Fibroblast of lung (primary cell): ENCODE measurements at regions not wholly inside any gene's neighbourhood (a gene's known extent, or its start where the extent isn't known, plus 50 kb on each side); places are given as distances from the start of the nearest gene placed in this dataset.
"Not testable (repeated sequence)": the region's sequence is repeated elsewhere in the genome, so short reads cannot be mapped to it uniquely, and the experiment has no call there.

Source experiments
- DNase-seq, 2 donors: peaks; one replicate each; pipeline versions ENCODE4 v3.0.0 to v3.0.0-alpha.2; 2010; ENCODE audit warnings: low read depth in 2 of 2
- H2AFZ ChIP-seq: 2 replicates; pipeline ENCODE4 v1.5.1; 2012; ENCODE audit warnings: low read length, control low read depth, inconsistent platforms
- H3K27ac ChIP-seq: 2 replicates; pipeline ENCODE4 v1.5.1; 2011; ENCODE audit warnings: low read length, control low read depth; ENCODE audit not compliant: insufficient read depth
- H3K27me3 ChIP-seq: 2 replicates; pipeline ENCODE4 v1.5.1; 2011; ENCODE audit warnings: mild to moderate bottlenecking, low read length; ENCODE audit not compliant: control insufficient read depth, insufficient read depth
- H3K36me3 ChIP-seq: 2 replicates; pipeline ENCODE4 v1.5.1; 2011; ENCODE audit warnings: low read length; ENCODE audit not compliant: control insufficient read depth, insufficient read depth
- H3K4me1 ChIP-seq: 2 replicates; pipeline ENCODE4 v1.5.1; 2011; ENCODE audit warnings: low read length; ENCODE audit not compliant: control insufficient read depth, insufficient read depth; ENCODE audit errors: extremely low read depth
- H3K4me2 ChIP-seq: 2 replicates; pipeline ENCODE4 v1.5.1; 2011; ENCODE audit warnings: low read length, control low read depth; ENCODE audit not compliant: insufficient read depth; ENCODE audit errors: extremely low read depth
- H3K4me3 ChIP-seq, 4 experiments: fragments of 200-600 bp in 1 of 4; sonication (generic) in 1 of 4; replicated peaks in 1 of 4; 2 replicates each; pipeline ENCODE4 v1.5.1; 2011 to 2016; ENCODE audit warnings: low read length in 4 of 4, low read depth in 3 of 4, mild to moderate bottlenecking in 3 of 4, control low read depth in 2 of 4, inconsistent platforms in 1 of 4, mixed read lengths in 1 of 4; ENCODE audit not compliant: insufficient read depth in 1 of 4; ENCODE audit errors: control extremely low read depth in 1 of 4
- H3K79me2 ChIP-seq: 2 replicates; pipeline ENCODE4 v1.5.1; 2012; ENCODE audit warnings: mild to moderate bottlenecking, low read length, inconsistent platforms; ENCODE audit not compliant: control insufficient read depth, insufficient read depth
- H3K9ac ChIP-seq: 2 replicates; pipeline ENCODE4 v1.5.1; 2011; ENCODE audit warnings: mild to moderate bottlenecking, low read length, control low read depth; ENCODE audit not compliant: insufficient read depth
- H3K9me3 ChIP-seq: 2 replicates; pipeline ENCODE4 v1.5.1; 2012; ENCODE audit warnings: low read depth, low read length; ENCODE audit not compliant: control insufficient read depth, insufficient read depth
- H4K20me1 ChIP-seq: 2 replicates; pipeline ENCODE4 v1.5.1; 2011; ENCODE audit warnings: low read length; ENCODE audit not compliant: control insufficient read depth, insufficient read depth; ENCODE audit errors: extremely low read depth
- CTCF ChIP-seq, 2 donors: IDR thresholded peaks in 1 of 2; conservative IDR thresholded peaks in 1 of 2; 1 replicate in 1 of 2; 2 replicates in 1 of 2; pipeline ENCODE4 v1.5.1; 2011 to 2012; ENCODE audit warnings: low read length in 2 of 2, control low read depth in 1 of 2, inconsistent platforms in 1 of 2, low read depth in 1 of 2, mild to moderate bottlenecking in 1 of 2
- EZH2 ChIP-seq: IDR thresholded peaks from 2 replicates; pipeline ENCODE4 v1.5.1; 2012; ENCODE audit warnings: low read length, control low read depth, mild to moderate bottlenecking; ENCODE audit errors: missing control alignments

GRCh38 chr11:71158936-71159335 lies 93.4 kb downstream of the SHANK2 start:
- no peaks in the 10 kb centered on the region for H3K4me1 ChIP-seq
- no peak for DNase-seq
- H3K4me2 ChIP-seq: no peak overlapping the region
- H3K27me3 ChIP-seq: no peaks in the 10 kb centered on the region
- no peaks in the 10 kb centered on the region for H3K36me3 ChIP-seq
- no peaks in the 10 kb centered on the region for H3K9me3 ChIP-seq
- no peak overlapping the region for H2AFZ ChIP-seq
- no peak for TF ChIP-seq CTCF (conservative IDR thresholded peaks at IDR 0.05 in 1 of 2, IDR thresholded peaks at IDR 0.05 in 1 of 2; ENCODE audit: low read depth in 1 of 2, low read length in 2 of 2)
- H3K9ac ChIP-seq: no peak overlapping the region
- no peak overlapping the region for H3K4me3 ChIP-seq
- H4K20me1 ChIP-seq: no peaks in the 10 kb centered on the region
- no peaks in the 10 kb centered on the region for H3K79me2 ChIP-seq
- no peak overlapping the region for H3K27ac ChIP-seq

- H3K36me3 ChIP-seq, H4K20me1 ChIP-seq, H3K27me3 ChIP-seq, H3K4me1 ChIP-seq, H3K27ac ChIP-seq, H3K4me2 ChIP-seq, DNase-seq, H2AFZ ChIP-seq, H3K79me2 ChIP-seq, H3K4me3 ChIP-seq, H3K9me3 ChIP-seq, H3K9ac ChIP-seq: not testable (repeated sequence)
Observed at GRCh38 chr11:71157676-71158075, 94.7 kb downstream of the SHANK2 start.

GRCh38 chr11:71156301-71156700 lies 96.1 kb downstream of the SHANK2 start:
- H3K4me1 ChIP-seq: no peaks in the 10 kb centered on the region
- H3K9ac ChIP-seq: no peak overlapping the region
- no peaks in the 10 kb centered on the region for H3K9me3 ChIP-seq
- no peaks in the 10 kb centered on the region for H3K79me2 ChIP-seq
- no peak overlapping the region for H3K27ac ChIP-seq
- no peaks in the 10 kb centered on the region for H4K20me1 ChIP-seq
- no peaks in the 10 kb centered on the region for H3K36me3 ChIP-seq
- no peak overlapping the region for H2AFZ ChIP-seq
- no peak for DNase-seq
- no peak overlapping the region for H3K4me3 ChIP-seq
- H3K27me3 ChIP-seq: no peaks in the 10 kb centered on the region
- no peak overlapping the region for H3K4me2 ChIP-seq
- TF ChIP-seq CTCF (conservative IDR thresholded peaks at IDR 0.05 in 1 of 2, IDR thresholded peaks at IDR 0.05 in 1 of 2; ENCODE audit: low read depth in 1 of 2, low read length in 2 of 2) (no peak), EZH2 (no peak)

GRCh38 chr11:71155846-71156245 lies 96.5 kb downstream of the SHANK2 start:
- Histone ChIP-seq H4K20me1 (no peaks in the 10 kb centered on the region), H3K27me3 (no peaks in the 10 kb centered on the region), H3K36me3 (no peaks in the 10 kb centered on the region), H3K4me1 (no peaks in the 10 kb centered on the region), H3K9ac (no peak overlapping the region), H2AFZ (no peak overlapping the region), H3K4me2 (no peak overlapping the region), H3K9me3 (no peaks in the 10 kb centered on the region), H3K27ac (no peak overlapping the region), H3K79me2 (no peaks in the 10 kb centered on the region), H3K4me3 (no peak overlapping the region)
- TF ChIP-seq EZH2 (no peak), CTCF (conservative IDR thresholded peaks at IDR 0.05 in 1 of 2, IDR thresholded peaks at IDR 0.05 in 1 of 2; ENCODE audit: low read depth in 1 of 2, low read length in 2 of 2) (no peak)
- DNase-seq: no peak
